22Rv1 (cell line): ENCODE measurements at regions not wholly inside any gene's neighbourhood (a gene's known extent, or its start where the extent isn't known, plus 50 kb on each side); places are given as distances from the start of the nearest gene placed in this dataset.

Source experiments
- H3K27ac ChIP-seq: fragments of 450-650 bp; 2 replicates; pipeline ENCODE4 v1.5.1; 2017
- ZFX ChIP-seq: fragments of 450-650 bp; IDR thresholded peaks from 2 replicates; pipeline ENCODE4 v1.6.1; 2017; ENCODE audit warnings: antibody characterized with exemption, borderline replicate concordance
- TF ChIP-seq, protein P1 (sequence below): fragments of 450-650 bp; IDR thresholded peaks from 2 replicates; pipeline ENCODE4 v1.5.1; 2017; ENCODE audit warnings: mild to moderate bottlenecking

DNA sequence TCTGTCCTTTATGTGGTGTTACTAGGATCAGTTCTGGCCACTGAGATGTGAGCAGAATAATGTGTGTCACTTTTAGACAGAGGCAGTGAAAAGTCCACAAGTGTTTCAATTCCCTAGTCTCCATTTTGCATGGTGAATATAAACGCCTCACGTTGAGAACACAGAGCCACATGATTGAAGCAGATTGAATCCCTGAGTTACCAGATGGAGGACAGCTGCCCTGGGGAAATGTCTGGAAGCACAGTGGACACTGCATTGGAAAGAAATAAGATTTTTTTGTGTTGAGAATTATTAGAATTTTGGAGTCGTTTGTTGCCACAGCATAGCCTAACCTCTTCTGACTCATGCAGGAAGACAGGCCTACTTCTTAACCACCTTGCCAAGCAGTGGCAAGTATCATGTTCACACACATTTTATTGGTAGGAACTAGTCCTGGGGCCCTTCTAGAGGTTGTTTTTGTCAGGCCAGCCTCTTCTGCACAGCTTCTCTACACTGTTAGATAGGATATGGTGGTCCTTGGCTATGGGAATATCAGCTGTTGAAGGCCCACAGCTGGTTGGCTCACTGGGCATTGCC lies 188.6 kb downstream of the TMEM182 start:
- no peak overlapping the region for H3K27ac ChIP-seq
- TF ChIP-seq, protein P1, sequence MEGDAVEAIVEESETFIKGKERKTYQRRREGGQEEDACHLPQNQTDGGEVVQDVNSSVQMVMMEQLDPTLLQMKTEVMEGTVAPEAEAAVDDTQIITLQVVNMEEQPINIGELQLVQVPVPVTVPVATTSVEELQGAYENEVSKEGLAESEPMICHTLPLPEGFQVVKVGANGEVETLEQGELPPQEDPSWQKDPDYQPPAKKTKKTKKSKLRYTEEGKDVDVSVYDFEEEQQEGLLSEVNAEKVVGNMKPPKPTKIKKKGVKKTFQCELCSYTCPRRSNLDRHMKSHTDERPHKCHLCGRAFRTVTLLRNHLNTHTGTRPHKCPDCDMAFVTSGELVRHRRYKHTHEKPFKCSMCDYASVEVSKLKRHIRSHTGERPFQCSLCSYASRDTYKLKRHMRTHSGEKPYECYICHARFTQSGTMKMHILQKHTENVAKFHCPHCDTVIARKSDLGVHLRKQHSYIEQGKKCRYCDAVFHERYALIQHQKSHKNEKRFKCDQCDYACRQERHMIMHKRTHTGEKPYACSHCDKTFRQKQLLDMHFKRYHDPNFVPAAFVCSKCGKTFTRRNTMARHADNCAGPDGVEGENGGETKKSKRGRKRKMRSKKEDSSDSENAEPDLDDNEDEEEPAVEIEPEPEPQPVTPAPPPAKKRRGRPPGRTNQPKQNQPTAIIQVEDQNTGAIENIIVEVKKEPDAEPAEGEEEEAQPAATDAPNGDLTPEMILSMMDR, result no peak
- TF ChIP-seq ZFX, result no peak

DNA sequence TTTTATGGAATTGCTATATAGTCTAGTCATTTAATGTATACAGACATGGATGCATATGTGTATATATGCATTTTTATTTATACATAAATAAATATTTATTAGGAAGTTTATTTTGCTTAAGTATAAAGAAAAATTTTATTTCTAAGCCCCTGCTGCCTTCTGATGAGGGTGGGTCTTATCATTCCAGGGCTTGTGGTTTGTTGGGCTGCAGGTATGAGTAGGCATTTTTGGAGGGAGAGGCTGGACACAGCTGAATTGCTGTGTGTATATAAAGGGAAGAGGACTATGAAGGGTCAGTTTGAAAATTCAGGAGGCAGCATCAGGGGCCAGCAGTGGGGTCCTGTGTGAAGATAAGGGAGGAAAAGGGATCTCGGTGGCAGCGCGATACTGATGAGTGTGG lies 189.4 kb downstream of the TMEM182 start:
- no peak overlapping the region for H3K27ac ChIP-seq
- TF ChIP-seq, protein P1, result no peak
- no peak for TF ChIP-seq ZFX

DNA sequence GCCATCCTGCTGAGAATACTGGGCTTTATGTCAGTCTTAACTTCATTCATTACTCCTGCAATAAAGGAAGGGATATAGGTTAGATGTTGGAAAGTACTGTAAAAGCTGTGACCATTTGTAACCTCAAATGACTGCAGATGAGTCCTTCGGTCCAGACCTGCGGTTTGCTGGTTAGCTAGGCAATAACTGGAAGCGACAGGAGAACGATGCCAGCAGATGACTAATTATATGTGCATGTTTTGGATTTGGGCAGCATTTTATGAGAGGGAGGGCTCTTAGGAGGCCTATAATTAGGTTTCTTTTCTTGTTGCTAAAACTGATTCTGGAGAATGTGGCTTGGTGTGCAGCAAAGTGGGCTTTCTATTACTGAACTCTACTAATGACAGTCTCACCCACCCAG lies 205.6 kb downstream of the TMEM182 start:
- no peak for TF ChIP-seq ZFX
- TF ChIP-seq, protein P1, result no peak
- H3K27ac ChIP-seq, result no peak overlapping the region

DNA sequence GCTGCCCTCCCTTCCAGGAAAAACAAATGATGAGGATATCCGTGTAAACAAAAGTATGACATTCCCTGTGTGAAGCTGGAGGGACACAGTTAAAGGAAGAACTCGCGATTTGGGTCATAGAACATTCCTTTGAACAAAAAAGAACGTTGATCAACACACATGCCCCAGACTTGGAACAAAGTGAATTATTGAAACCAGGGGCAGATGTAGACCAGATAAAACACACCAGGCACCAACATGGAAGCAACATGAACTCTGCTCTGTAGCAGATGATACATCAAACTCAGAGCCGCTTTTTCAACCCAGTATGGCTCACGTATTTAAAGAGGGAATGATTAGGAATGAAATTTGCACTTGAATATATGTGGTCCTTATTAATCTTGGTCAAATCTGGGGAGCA lies 206.5 kb downstream of the TMEM182 start:
- no peak overlapping the region for H3K27ac ChIP-seq
- TF ChIP-seq ZFX, result no peak
- TF ChIP-seq, protein P1, result no peak

DNA sequence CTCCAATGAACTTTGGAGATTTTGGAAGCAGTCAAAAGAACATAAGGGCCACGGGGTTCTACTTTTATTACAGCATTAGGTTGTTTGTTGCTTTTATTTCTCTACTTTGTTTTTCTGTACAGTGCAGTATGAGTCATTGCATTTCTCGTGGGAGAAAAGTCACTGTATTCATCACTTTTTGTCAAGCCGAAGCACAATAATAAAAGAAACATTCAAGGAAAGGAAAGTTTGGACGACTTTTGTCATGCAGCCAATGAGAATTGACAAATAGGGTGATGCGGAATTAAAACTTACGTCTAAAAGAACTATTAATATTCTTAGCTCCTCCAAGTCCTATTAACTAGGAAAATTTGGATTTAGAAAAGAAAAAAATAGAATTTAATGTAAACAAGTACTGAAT lies 209.9 kb downstream of the TMEM182 start:
- H3K27ac ChIP-seq, result no peak overlapping the region
- TF ChIP-seq ZFX, result no peak
- TF ChIP-seq, protein P1, result no peak

DNA sequence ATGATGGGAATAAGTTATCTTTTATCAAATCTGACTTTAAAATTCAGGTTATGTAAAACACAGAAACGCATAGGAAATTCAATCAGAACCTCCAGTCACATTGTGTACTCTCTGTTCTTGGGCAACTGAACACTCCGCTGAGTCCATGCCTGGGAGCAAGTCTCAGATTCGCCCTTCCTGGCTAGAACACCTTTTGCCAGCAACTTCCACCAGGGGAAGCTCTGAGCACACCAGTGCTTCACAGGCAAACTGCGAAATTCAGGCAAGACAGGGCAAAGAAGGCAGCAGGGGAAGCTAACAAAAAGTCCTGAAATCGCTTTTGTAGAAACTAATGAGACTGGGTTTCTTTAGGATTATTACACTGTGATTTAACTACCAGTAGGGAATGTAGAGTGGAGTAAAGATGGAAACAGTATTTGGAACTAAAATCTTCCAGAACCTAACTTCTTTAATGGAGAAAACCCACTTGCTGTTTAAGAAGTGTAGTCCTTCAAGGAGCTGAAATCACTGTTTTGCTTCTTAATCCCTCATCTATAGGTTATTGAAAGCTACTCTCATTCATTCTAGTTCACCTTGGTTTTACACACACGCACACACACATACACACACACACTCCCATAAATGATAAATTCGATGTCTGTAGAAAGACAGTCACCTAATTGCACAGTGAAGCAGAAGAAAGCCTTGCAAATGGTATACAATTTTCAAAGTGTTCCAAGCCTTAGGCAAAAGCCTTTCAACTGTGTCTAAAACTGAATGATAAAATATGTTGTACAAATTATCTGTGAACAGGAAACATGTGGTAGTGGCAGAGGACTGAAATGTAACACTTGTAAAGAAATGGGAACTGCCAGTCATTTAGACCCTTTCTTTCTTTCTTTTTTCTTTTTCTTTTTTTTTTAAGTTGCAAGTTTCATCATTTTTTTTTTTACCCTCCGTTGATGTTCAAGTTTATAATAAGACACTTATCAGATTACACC lies 214.5 kb downstream of the TMEM182 start:
- no peak for TF ChIP-seq ZFX
- TF ChIP-seq, protein P1, result peak; percentile 72
- no peak overlapping the region for H3K27ac ChIP-seq
